ENCODE measurements at regions not wholly inside any gene's neighbourhood (a gene's known extent, or its start where the extent isn't known, plus 50 kb on each side); places are given as distances from the start of the nearest gene placed in this dataset.

DNA sequence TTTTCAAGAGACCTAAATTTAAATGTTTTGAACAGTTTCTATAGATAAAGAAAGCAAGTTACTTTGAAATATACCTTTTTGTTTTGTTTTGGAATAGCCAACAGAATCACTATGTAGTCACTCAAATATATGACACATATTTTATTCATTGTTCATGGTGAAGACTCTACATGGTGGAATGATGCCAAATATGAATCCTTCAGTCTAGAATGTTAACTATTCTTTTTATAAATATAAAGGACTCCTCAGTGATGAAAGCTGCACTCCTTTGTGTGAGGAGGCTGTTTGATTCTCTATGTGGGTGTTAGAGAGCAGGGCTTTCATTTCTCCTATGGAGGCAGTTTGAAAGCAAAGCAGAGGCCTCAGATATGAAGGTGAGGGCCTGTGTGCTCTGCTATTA lies 396.4 kb upstream of the LRRTM1 start:
- no peaks in the 10 kb centered on the region for H3K9me3 ChIP-seq (replicated peaks in 1 of 11)
- H3K27me3 ChIP-seq, result no peaks in the 10 kb centered on the region
- H3K4me3 ChIP-seq, result no peak overlapping the region
- H4K20me1 ChIP-seq, result no peaks in the 10 kb centered on the region
- no peak for TF ChIP-seq Cebpa-rat (IDR thresholded peaks at IDR 0.05)
- H3K4me2 ChIP-seq, result no peak overlapping the region
- H3K27ac ChIP-seq, result no peak overlapping the region
- no peaks in the 10 kb centered on the region for H3K4me1 ChIP-seq
- no peaks in the 10 kb centered on the region for H3K36me3 ChIP-seq
- H3K9ac ChIP-seq, result no peak overlapping the region
